Esophagus muscularis mucosa (tissue), 4 donors: ENCODE measurements at regions not wholly inside any gene's neighbourhood (a gene's known extent, or its start where the extent isn't known, plus 50 kb on each side); places are given as distances from the start of the nearest gene placed in this dataset.

Source experiments
- DNase-seq: peaks from one replicate; pipeline ENCODE4 v3.0.0-alpha.2; 2017; ENCODE audit errors: extremely low spot score
- H3K27ac ChIP-seq, 4 donors: fragments of 200-600 bp; sonication (generic); replicated peaks in 1 of 4; 1 replicate in 3 of 4; 2 replicates in 1 of 4; pipeline ENCODE4 v1.5.1; 2016 to 2019; ENCODE audit warnings: mild to moderate bottlenecking in 1 of 4
- H3K27me3 ChIP-seq, 4 donors: fragments of 200-600 bp; sonication (generic); one replicate each; pipeline versions ENCODE4 v1.5.1 to v1.6.0; 2016 to 2019
- H3K36me3 ChIP-seq, 4 donors: fragments of 200-600 bp; sonication (generic); one replicate each; pipeline ENCODE4 v1.5.1; 2016 to 2019
- H3K4me1 ChIP-seq, 4 donors: fragments of 200-600 bp; sonication (generic); one replicate each; pipeline ENCODE4 v1.5.1; 2016 to 2019
- H3K4me3 ChIP-seq, 4 donors: fragments of 200-600 bp; sonication (generic); 1 replicate in 2 of 4; 2 replicates in 2 of 4; pipeline ENCODE4 v1.5.1; 2016 to 2019; ENCODE audit warnings: mild to moderate bottlenecking in 4 of 4, moderate library complexity in 1 of 4
- H3K9me3 ChIP-seq, 4 donors: fragments of 200-600 bp; sonication (generic); 1 replicate in 3 of 4; 2 replicates in 1 of 4; pipeline ENCODE4 v1.5.1; 2016 to 2019
- EP300 ChIP-seq: sonication (generic); formaldehyde crosslinking; IDR thresholded peaks from one replicate; pipeline ENCODE4 v1.6.1; 2017; ENCODE audit warnings: antibody characterized with exemption
- POLR2A ChIP-seq: fragments of 450-650 bp; IDR thresholded peaks from one replicate; pipeline ENCODE4 v1.6.1; 2017; ENCODE audit warnings: antibody characterized with exemption, moderate library complexity, mild to moderate bottlenecking, low read depth
- POLR2AphosphoS5 ChIP-seq, 2 donors: sonication (generic); formaldehyde crosslinking; IDR thresholded peaks; one replicate each; pipeline ENCODE4 v1.6.1; 2017; ENCODE audit warnings: antibody characterized with exemption in 2 of 2
- WGBS: methylation state at CpG from one replicate; pipeline ENCODE4 v1.1.5; 2018; 5-methylcytosine and 5-hydroxymethylcytosine counted together
- intact Hi-C: fragments of 100-400 bp; cut with DNase I; formaldehyde crosslinking; loops from one replicate; pipeline ENCODE4 v1.15.1; 2023
- TF ChIP-seq, protein P1 (sequence below), 3 experiments: fragments of 200-600 bp in 2 of 3; fragments of 450-650 bp in 1 of 3; sonication (generic) in 2 of 3; IDR thresholded peaks; one replicate each; pipeline ENCODE4 v1.5.1; 2017 to 2019; ENCODE audit warnings: antibody characterized with exemption in 3 of 3, mild to moderate bottlenecking in 2 of 3, moderate library complexity in 1 of 3

GRCh38 chr11:97638641-97639224, 1248.9 kb downstream of the JRKL start:
- Histone ChIP-seq H3K36me3 (no peaks in the 10 kb centered on the region), H3K27me3 (no peaks in the 10 kb centered on the region), H3K4me1 (no peaks in the 10 kb centered on the region), H3K27ac (no peak overlapping the region), H3K9me3 (peaks cover 0 to 5% (median 0%) of the 10 kb centered on the region in 4 donors), H3K4me3 (no peak overlapping the region)
- DNase-seq: no peak
- 66% methylated on average over 1 of the region's 1 CpG for WGBS
- no peak for TF ChIP-seq POLR2A
- TF ChIP-seq, protein P1, sequence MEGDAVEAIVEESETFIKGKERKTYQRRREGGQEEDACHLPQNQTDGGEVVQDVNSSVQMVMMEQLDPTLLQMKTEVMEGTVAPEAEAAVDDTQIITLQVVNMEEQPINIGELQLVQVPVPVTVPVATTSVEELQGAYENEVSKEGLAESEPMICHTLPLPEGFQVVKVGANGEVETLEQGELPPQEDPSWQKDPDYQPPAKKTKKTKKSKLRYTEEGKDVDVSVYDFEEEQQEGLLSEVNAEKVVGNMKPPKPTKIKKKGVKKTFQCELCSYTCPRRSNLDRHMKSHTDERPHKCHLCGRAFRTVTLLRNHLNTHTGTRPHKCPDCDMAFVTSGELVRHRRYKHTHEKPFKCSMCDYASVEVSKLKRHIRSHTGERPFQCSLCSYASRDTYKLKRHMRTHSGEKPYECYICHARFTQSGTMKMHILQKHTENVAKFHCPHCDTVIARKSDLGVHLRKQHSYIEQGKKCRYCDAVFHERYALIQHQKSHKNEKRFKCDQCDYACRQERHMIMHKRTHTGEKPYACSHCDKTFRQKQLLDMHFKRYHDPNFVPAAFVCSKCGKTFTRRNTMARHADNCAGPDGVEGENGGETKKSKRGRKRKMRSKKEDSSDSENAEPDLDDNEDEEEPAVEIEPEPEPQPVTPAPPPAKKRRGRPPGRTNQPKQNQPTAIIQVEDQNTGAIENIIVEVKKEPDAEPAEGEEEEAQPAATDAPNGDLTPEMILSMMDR (IDR thresholded peaks at IDR 0.05): no peak
- TF ChIP-seq POLR2AphosphoS5 (IDR thresholded peaks at IDR 0.05): no peak
- no peak for TF ChIP-seq EP300
- intact Hi-C loops: no loop called here

GRCh38 chr11:97641988-97642387, 1252.2 kb downstream of the JRKL start:
- no peaks in the 10 kb centered on the region for H3K36me3 ChIP-seq
- peaks cover 0 to 5% (median 0%) of the 10 kb centered on the region in 4 donors for H3K9me3 ChIP-seq
- no peak overlapping the region for H3K4me3 ChIP-seq
- H3K27me3 ChIP-seq: no peaks in the 10 kb centered on the region
- no peak for DNase-seq
- no peaks in the 10 kb centered on the region for H3K4me1 ChIP-seq
- H3K27ac ChIP-seq: no peak overlapping the region
- TF ChIP-seq EP300: no peak
- TF ChIP-seq POLR2AphosphoS5 (IDR thresholded peaks at IDR 0.05): no peak
- no peak for TF ChIP-seq POLR2A
- TF ChIP-seq, protein P1 (IDR thresholded peaks at IDR 0.05): no peak
- intact Hi-C loops: no loop called here

- Histone ChIP-seq H3K9me3 (peaks cover 0 to 7% (median 3%) of the 10 kb centered on the region in 4 donors), H3K4me1 (no peaks in the 10 kb centered on the region), H3K36me3 (no peaks in the 10 kb centered on the region), H3K27me3 (no peaks in the 10 kb centered on the region), H3K27ac (no peak overlapping the region), H3K4me3 (no peak overlapping the region)
- TF ChIP-seq, protein P1 (IDR thresholded peaks at IDR 0.05): no peak
- TF ChIP-seq POLR2AphosphoS5 (IDR thresholded peaks at IDR 0.05): no peak
- TF ChIP-seq POLR2A: no peak
- no peak for TF ChIP-seq EP300
- DNase-seq: no peak
- 93% methylated on average over 3 of the region's 3 CpGs for WGBS
- intact Hi-C loops: no loop called here
These were observed 1255.9 kb downstream of the JRKL start for GRCh38 chr11:97645736-97646135.

DNA sequence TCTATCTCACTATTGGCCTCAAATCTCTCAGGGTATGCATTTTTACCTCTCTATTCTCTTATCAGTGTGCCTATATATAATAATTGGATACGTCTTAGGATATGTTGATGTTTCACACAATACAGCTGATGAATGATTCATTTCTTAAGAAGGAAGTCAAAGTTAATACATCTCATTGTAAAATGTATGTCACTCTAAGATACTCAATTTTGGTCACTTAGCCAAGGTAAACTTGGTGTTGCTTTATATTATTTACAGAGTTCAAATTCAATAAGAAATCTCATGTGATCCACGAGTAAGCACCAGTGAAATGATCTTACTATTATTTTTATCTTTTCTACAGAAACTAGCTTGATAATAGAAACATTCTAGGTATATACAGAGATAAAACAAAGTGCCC, 1266.5 kb downstream of the JRKL start:
- no peaks in the 10 kb centered on the region for H3K4me1 ChIP-seq
- no peaks in the 10 kb centered on the region for H3K9me3 ChIP-seq
- TF ChIP-seq, protein P1 (IDR thresholded peaks at IDR 0.05): no peak
- TF ChIP-seq POLR2AphosphoS5 (IDR thresholded peaks at IDR 0.05) (no peak), POLR2A (no peak), EP300 (no peak)
- H3K36me3 ChIP-seq: no peaks in the 10 kb centered on the region
- intact Hi-C loops: no loop called here
- H3K4me3 ChIP-seq: no peak overlapping the region
- H3K27ac ChIP-seq: no peak overlapping the region
- WGBS: 73% methylated on average over 2 of the region's 2 CpGs
- DNase-seq: no peak
- H3K27me3 ChIP-seq: no peaks in the 10 kb centered on the region

GRCh38 chr11:97657852-97658251, 1268.0 kb downstream of the JRKL start:
- H3K9me3 ChIP-seq: no peaks in the 10 kb centered on the region
- no peak for TF ChIP-seq EP300
- TF ChIP-seq POLR2AphosphoS5 (IDR thresholded peaks at IDR 0.05): no peak
- TF ChIP-seq, protein P1 (IDR thresholded peaks at IDR 0.05): no peak
- TF ChIP-seq POLR2A: no peak
- DNase-seq: no peak
- intact Hi-C loops: no loop called here
- no peaks in the 10 kb centered on the region for H3K4me1 ChIP-seq
- H3K4me3 ChIP-seq: no peak overlapping the region
- no peaks in the 10 kb centered on the region for H3K27me3 ChIP-seq
- WGBS: 88% methylated on average over 7 of the region's 7 CpGs
- H3K36me3 ChIP-seq: no peaks in the 10 kb centered on the region
- H3K27ac ChIP-seq: no peak overlapping the region
